GM21526 (cell line): ENCODE measurements at regions not wholly inside any gene's neighbourhood (a gene's known extent, or its start where the extent isn't known, plus 50 kb on each side); places are given as distances from the start of the nearest gene placed in this dataset.

ENCODE experiments used
- ATAC-seq: cut with Tn5 transposase; IDR thresholded peaks from one replicate; pipeline ENCODE4 v1.9.1; 2021; ENCODE audit warnings: moderate library complexity; ENCODE audit not compliant: unreplicated experiment, low FRiP score

DNA sequence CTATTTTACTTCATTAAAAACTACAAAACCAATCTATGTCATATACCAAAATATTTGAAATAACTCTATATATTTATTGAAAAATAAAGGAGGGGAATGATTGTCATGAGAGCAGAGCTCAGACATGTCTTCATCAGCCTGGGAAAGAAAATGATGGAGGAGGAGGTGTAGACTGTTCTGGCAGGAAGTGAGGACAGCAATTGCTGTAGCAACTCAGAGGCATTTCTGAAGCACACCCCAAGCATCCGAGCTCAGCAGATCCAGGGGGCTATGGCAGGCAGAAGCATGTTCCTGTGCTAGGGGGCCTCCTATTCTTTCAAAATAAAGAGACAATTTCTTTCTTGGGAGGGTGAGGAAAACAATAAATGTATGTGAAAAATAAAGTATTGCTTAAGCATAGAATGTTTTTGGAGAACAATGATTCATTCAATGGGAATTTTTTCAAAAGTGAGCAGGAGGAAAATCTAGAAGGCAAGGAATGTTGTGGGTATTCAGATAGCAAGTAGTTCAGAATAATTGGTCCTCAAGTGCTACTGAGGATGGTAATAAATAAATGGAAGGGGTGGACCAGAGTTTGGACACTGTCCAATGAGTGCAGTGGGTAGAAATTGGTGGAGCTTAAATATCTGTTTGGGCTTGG, 383.4 kb downstream of the CDH11 start:
- ATAC-seq: no peak

DNA sequence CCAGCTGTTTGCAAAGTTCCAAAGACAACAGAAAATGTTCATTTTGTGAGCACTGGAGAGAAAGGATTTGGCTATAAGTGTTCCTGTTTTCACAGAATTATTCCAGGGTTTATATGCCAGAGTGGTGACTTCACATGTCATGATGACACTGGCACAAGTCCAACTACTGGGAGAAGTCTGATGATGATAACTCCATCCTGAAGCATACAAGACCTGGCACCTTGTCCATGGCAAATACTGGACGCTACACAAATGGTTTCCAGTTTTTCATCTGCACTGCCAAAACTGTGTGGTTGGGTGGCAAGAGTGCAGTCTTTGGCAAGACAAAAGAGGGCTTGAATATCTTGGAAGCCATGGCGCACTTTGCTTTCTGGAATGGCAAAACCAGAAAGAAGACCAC, 385.0 kb downstream of the CDH11 start:
- ATAC-seq: no peak

DNA sequence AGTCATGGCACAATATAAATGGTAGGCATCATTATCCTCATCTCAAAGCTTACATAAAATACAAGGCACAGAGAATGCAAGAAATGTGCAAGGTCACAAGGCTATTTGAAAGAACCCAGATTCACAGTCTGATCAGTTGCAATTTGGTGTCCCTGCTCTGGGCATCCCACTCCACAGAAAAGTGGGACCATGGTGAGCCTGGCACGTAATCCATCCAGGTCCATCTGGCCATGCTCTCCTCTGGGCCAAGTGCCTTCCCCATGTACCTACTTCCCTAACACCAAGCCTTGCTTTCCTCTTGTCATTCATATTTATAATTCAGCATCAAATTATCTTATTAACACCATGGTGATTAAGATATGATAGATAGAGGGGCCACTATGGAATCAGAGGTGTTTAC, 390.0 kb downstream of the CDH11 start:
- ATAC-seq: no peak

DNA sequence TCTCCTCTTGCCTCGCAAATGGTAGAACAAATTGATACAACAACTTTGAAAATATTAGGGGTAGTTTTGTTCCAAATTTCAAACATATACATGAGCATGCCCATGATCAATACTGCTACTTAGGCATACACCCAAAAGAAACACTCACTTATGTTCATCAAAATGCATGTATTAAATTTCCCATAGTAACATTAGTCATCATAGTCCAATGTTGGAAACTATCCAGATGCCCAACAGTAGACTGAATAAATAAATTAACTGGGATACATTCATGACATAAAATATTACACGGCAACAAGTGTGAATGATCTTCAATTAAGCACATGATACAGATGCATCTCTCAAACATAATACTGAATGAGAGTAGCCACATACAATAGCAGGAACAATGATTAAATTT, 391.6 kb downstream of the CDH11 start:
- ATAC-seq: no peak

DNA sequence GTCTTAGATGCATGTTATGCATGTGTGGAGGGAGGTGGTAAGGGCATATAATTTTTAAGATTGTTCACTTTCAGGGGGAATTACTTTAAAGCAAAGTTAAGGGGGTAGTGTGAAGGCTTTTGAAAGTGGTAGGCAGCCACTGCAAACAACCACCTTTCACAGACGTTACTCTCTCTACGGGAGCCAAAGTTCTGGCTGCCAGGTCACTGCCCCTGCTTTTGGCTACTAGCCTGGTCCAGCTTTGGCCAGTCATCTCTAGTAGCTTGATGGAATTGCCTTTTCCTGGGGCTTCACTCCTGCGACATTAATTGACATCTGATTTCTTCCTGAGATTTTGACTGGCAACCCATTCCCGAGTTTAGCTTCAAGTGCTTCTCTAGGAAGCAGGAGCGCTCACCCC, 397.5 kb downstream of the CDH11 start:
- ATAC-seq: no peak

DNA sequence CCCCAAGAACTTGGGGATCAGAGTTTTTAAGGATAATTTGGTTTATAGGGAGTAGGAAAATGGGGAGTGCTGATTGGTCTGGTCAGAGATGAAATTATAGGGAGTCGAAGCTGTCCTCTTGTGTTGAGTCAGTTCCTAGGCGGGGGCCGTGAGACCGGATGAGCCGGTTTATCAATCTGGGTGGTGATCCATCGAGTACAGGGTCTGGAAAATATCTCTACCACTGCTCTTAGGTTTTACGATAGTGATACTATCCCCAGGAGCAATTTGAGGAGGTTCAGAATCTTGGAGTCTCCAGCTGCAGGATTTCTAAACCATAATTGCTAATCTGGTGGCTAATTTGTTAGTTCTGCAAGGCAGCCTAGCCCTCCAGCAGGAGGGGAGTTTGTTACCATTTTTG, 403.4 kb downstream of the CDH11 start:
- no peak for ATAC-seq

DNA sequence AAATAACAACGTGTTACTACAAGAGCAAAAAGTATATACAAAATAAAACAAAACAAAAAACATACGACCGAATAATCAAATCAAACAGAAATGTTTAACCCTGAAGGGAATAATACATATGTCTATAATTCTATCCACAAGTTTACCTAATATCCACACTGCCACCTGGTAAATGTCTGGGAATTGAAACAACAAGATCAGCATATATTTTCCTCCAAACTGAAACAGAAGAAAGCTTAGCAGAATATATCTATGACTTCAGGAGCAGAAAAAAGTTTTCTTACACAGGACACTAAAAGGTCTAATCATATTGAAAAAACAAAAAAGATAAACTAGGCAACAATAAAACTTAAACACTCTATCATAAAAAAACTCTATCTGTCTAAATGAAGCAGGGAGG, 404.0 kb downstream of the CDH11 start:
- no peak for ATAC-seq

DNA sequence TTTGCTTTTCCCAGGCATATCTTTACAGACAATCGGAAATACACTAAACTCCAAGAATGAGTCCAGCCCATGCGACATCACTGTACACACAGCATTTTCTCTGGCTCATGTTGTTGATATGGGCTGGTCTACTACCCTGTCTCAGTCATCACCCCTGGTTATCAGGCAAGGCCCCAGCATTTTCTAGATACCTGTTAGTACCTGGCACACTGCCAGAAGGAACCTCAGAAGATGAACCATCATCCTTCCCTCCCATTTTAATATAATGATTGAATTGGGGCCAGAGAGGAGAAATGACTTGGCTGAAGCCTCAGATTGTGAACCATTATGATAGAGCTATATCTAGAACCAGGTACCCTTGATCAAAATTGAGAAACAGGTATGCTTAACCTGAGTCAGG, 406.2 kb downstream of the CDH11 start:
- ATAC-seq: no peak

DNA sequence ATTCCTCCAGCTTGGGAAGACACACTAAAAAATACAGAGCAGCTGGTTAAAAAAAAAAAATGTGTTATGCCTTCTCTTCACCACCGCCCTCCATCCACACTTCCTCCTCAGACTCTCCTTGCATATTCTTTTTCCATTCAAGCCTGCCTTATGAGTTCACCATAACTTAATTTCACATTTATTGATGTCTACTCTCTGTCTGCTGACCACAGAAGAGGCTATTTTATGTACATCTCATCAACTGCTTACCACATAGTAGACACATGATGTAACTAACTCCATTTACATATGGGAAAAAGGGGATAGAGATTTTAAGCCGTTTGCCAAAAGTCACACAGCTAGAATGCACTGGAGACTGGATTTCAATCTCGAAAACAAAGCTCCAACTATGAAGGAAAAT, 409.8 kb downstream of the CDH11 start:
- no peak for ATAC-seq

DNA sequence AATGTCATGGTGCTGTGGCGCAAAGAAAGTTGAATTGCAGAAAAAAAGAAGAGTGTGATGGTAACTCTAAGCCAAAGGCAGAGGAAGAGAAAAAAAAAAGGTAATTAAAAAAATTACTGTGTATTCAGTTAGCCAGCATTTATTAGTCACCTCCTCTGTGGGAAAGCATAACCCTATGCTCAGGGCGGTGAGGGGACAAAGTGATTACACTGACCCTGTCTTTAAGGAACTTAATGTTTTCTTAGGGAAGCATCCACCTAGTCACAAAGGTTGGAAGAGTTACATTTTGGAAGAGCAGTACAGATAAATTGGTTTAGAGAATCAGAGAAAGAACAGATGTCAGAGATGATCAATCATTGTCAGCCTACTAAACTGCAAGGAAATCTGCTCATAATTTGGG, 410.3 kb downstream of the CDH11 start:
- ATAC-seq: no peak

DNA sequence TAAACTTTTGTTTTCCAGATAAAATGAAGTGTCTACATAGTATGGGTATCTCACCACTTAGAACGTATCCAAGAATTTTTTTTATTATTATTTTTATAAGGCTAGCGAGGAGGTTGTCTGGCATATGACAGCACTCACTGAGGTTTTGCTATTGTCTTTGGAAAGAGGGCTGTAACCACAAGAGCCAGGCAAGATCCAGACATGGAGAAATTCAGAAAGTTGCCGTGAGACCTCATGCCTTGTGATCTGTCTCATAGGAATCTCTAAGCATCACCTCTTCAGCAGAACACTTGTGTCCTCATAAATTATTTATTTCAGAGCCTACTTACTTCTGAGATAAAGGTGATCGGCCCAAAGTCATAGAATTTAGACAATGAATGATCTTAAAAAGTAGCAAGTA, 410.8 kb downstream of the CDH11 start:
- ATAC-seq: no peak

DNA sequence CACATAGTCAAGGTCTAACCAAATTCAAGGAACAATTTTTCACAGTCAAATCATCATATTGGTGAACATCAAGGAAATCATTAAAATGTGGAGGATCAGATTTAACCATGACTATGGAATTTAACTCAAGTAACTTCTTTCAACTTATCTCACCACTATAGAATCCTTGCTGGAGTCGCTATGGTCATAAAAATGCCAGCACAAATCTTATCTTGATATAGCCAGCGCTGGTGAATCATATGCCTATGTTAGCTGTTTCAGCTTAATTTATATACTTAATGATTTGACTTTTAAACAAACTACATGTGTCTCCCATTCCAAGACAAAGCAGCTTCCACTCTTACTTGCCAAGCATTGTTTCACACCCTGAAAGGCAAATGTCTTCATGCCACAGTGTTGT, 416.4 kb downstream of the CDH11 start:
- ATAC-seq: no peak

DNA sequence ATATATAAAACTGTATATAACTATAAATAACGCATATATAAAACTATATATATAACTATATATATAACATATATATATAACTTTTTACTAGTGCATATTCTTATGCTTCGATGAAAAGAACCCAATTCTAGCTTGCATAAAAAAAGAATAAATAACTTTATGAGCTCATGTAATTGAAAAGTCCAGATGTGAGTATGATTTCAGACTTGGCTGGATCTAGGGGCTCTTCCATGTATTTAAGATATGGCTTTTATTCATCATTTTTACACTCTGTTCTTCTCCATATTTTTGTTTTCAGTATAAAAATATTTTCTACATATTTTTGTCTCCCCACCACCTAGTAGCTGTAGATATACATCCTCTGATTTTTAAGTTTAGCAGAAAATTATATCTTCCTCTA, 417.5 kb downstream of the CDH11 start:
- ATAC-seq: no peak

DNA sequence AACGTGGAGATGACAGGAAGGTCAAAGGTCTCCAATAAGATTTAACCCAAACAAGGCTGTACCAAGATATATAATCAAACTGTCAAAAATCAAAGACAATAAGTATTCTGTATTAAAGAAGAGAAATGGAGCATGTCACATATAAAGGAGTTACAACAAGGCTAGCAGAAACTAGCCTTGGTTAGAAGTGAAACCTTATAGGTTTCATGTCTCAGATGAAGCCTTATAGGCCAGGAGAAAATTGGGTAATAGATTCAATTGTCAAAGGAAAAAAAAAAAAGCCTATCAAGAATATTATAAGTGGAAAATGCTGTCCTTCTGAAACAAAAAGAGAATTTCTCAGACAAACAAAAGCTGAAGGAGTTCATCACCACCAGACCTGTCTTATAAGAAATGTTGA, 419.4 kb downstream of the CDH11 start:
- no peak for ATAC-seq

DNA sequence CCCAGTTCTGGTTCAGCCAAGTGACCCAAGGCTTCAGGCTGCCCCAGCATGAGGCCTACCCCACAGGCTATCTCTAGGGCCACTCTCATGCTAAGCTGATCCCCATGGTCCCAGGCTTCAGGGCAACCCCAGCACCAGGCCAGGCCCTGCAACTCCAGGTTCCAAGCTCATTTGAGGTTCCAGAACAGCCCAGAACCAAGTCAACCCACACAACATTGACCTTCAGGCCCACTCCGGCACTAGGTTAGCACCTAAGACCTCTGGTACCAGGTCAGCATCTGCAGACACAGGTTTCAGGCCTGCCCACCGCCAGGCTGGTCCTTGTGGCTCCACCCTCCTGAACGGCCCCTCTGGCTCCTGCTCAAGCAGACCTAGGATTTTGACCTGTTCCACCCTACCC, 421.2 kb downstream of the CDH11 start:
- ATAC-seq: no peak

DNA sequence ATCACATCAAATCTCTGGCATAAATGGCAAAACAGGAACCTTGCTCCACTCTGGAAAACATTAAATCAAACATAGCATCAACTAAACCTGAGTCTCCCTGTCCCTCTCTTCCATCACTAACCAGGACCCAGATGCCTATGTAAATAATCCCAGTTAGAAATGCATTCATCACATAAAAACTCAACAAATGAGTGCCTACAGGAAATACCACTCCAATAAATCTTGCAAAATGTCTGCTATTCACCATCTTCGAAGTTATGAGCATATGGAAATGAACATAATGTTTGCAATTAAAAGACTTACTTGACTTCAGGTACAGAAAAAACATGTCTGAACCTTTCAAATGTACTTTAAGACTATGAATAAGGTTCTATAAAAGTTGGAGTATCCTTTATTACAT, 425.0 kb downstream of the CDH11 start:
- ATAC-seq: no peak

DNA sequence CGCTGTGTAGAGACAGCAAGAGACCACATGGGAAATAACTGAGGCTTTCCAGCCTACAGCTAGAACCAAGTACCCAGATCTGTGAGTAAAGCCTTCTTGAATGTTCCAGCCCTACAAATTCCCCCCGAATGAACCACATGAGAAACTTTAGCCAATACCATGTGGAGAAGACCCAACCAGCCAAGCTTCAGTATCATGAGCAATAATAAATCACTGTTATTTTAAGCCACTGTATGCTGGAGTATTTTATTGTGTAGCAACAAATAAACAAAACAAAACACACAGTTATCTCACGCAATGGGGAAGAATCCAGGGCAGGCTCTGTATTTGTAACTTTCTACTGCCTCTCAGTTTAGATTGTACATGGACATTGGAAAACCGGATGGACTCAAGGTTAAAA, 426.2 kb downstream of the CDH11 start:
- no peak for ATAC-seq

DNA sequence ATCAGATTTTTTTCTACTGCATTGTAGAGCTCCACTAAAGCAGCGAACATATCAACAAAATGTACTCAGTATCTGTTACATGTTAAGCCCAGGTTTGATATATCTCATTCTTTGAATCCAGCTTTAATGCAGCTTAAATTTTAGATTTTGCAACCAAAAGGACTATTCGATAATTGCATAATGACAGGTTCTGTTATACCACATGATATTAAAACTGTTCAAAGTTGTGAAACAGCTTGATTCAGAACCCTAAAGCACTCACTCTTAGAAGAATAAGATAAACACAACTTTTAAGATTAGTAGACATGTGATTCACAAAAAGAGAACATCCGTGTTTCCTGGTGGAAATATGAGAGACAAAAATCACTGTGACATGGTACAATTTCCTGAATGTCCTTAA, 427.9 kb downstream of the CDH11 start:
- ATAC-seq: no peak

DNA sequence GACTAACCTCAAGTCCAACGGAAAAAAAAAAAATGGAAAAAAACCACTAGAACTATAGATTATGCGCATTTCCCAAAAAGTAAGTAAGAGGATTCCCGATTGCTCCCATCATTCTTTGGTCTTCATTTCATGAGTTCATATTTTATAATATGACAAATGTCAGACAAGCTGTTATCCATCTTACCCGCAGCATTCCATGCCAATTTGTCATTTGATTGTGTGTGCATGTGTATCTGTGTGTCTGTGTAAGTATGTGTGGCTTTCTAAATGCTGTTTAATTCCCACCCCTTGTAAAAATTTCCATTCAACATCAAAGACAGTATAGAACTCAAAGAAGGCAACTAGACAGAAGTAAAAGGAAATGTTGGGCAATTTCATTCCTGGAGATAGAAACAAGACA, 434.1 kb downstream of the CDH11 start:
- no peak for ATAC-seq

DNA sequence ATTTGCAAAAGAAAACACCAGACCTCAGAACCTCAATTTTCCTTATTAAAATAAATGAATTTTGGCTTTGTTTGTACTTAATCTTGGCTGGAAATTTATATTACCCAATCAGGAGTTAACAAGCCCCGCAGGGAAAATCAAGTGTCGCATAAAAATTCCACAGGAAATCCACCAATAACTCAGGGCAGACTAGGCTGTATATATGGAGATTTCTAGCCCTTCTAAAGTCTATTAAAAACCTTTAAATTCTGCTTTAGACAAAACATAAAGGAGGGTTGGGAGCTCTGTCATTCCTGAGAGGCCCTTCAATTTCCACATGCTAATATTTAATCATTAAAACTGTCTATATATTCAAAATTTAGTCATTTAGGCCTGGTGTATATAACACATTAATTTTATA, 434.7 kb downstream of the CDH11 start:
- ATAC-seq: no peak

DNA sequence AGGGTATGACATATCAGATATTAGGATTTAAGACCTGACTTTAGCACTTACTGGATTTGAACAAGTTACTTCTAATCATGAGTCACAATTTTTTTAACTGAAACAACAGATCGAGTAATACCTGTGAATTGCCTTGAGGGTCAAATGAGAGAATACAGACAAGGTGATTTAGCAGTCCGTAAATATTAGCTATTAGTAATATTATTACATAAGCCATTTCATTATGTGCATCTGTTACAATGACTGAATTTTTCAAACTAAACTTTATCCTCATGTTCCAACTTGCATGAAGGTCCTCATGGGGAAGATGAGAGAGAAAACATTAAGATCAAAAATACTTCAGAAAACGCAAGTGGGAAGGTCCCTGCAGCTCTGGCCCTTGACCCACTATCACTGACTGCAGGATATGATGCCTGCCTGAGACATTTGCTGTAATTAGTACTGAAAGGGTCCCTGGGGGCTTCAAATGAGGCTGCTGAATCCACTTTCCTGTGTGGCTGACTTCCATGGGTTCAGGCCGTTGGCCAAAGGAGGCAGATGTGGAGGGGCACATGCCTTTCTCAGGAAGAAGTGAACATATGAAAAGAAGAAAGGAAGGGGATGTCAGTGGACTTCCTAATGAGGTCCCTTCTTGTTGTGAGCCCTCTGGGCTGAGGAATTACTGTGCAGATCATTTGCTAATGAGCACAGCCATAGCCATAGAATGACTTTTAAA, 441.7 kb downstream of the CDH11 start:
- no peak for ATAC-seq

DNA sequence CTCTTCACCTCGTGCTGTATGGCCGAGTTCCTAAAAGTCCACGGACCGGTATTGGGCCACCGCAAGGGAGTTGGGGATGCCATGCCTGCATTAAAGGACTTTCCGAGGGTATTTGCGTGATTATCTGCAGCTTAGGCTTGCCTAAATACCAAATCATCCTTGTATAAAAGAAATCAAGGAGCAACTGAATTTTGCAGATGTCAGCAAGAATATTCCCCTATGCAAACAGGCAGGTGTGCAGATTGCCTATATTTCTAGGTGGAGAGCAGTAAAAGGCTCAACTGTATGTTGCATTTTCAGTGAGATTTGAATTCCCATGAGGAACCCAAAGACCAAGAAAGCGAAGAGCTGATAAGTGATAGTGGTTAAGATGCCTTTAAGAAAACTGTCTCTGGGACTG, 452.3 kb downstream of the CDH11 start:
- ATAC-seq: no peak
